ENCODE measurements at regions not wholly inside any gene's neighbourhood (a gene's known extent, or its start where the extent isn't known, plus 50 kb on each side); places are given as distances from the start of the nearest gene placed in this dataset.

DNA sequence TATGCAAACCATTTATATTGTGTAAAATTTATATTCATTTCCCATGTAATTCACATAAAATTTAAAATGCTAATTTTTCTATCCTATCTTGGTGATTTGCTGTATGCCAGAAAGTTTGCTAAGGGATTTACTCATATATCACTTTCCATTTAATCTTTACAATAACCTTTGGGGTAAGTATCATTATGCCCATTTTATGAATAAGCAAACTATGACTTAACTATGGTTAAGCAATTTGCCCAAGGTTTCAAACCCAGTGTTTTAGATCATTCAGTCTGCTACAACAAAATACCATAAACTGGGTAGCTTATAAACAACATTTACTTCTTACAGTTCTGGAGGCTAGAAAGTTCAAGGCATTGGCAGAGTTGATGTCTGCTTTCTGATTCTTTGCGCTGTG is 246.4 kb upstream of the TMEM161B start:
- H3K27ac ChIP-seq (ENCODE audit: low read depth in 2 of 2, low read length in 2 of 2), result no peak overlapping the region
- H3K27me3 ChIP-seq (ENCODE audit: control insufficient read depth, insufficient read depth, low read length), result no peaks in the 10 kb centered on the region
- FAIRE-seq (no peak), DNase-seq (no peak)
- intact Hi-C loops (cut with DNase I), result no loop called here
- no peak overlapping the region for H3K9ac ChIP-seq (ENCODE audit: low read length in 3 of 3)
- no peaks in the 10 kb centered on the region for H3K36me3 ChIP-seq (ENCODE audit: control insufficient read depth in 2 of 3, insufficient read depth in 3 of 3, low read length in 3 of 3)
- H3K4me3 ChIP-seq (ENCODE audit: low read length in 3 of 3), result no peak overlapping the region
- no peaks in the 10 kb centered on the region for H3K4me1 ChIP-seq (ENCODE audit: control insufficient read depth in 2 of 3, insufficient read depth in 2 of 3, low read depth in 1 of 3, low read length in 3 of 3)
- H3K9me3 ChIP-seq (ENCODE audit: control insufficient read depth in 2 of 3, insufficient read depth in 1 of 3, low read length in 3 of 3), result no peaks in the 10 kb centered on the region
- TF ChIP-seq, protein P1, sequence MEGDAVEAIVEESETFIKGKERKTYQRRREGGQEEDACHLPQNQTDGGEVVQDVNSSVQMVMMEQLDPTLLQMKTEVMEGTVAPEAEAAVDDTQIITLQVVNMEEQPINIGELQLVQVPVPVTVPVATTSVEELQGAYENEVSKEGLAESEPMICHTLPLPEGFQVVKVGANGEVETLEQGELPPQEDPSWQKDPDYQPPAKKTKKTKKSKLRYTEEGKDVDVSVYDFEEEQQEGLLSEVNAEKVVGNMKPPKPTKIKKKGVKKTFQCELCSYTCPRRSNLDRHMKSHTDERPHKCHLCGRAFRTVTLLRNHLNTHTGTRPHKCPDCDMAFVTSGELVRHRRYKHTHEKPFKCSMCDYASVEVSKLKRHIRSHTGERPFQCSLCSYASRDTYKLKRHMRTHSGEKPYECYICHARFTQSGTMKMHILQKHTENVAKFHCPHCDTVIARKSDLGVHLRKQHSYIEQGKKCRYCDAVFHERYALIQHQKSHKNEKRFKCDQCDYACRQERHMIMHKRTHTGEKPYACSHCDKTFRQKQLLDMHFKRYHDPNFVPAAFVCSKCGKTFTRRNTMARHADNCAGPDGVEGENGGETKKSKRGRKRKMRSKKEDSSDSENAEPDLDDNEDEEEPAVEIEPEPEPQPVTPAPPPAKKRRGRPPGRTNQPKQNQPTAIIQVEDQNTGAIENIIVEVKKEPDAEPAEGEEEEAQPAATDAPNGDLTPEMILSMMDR (IDR thresholded peaks at IDR 0.05; ENCODE audit: borderline replicate concordance, extremely low read depth, insufficient read depth), result no peak

DNA sequence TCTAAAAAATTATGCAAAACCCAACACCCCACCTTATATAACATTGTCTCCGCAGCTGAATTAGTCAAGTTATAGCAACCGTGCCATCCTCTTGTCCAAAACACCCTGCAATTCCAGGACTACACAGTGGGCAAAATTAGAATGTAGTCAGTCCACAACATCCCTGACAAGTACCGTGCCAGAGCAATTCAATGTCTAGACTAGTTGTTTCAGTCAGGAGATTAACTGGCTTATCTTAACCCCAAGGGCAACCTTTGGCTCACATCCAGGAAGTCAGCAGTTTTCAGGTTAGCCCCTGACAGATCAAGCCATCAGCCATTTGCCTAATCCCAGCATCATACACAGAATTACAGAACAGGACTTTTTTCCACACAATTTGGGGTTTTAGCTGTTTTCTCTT is 240.8 kb upstream of the TMEM161B start:
- H3K36me3 ChIP-seq (ENCODE audit: control insufficient read depth in 2 of 3, insufficient read depth in 3 of 3, low read length in 3 of 3), result no peaks in the 10 kb centered on the region
- no peak overlapping the region for H3K27ac ChIP-seq (ENCODE audit: low read depth in 2 of 2, low read length in 2 of 2)
- no peaks in the 10 kb centered on the region for H3K27me3 ChIP-seq (ENCODE audit: control insufficient read depth, insufficient read depth, low read length)
- no peaks in the 10 kb centered on the region for H3K9me3 ChIP-seq (ENCODE audit: control insufficient read depth in 2 of 3, insufficient read depth in 1 of 3, low read length in 3 of 3)
- no peak overlapping the region for H3K9ac ChIP-seq (ENCODE audit: low read length in 3 of 3)
- TF ChIP-seq, protein P1 (IDR thresholded peaks at IDR 0.05; ENCODE audit: borderline replicate concordance, extremely low read depth, insufficient read depth), result no peak
- no peaks in the 10 kb centered on the region for H3K4me1 ChIP-seq (ENCODE audit: control insufficient read depth in 2 of 3, insufficient read depth in 2 of 3, low read depth in 1 of 3, low read length in 3 of 3)
- FAIRE-seq, result no peak
- DNase-seq, result no peak
- H3K4me3 ChIP-seq (ENCODE audit: low read length in 3 of 3), result no peak overlapping the region
- intact Hi-C loops (cut with DNase I), result no loop called here

DNA sequence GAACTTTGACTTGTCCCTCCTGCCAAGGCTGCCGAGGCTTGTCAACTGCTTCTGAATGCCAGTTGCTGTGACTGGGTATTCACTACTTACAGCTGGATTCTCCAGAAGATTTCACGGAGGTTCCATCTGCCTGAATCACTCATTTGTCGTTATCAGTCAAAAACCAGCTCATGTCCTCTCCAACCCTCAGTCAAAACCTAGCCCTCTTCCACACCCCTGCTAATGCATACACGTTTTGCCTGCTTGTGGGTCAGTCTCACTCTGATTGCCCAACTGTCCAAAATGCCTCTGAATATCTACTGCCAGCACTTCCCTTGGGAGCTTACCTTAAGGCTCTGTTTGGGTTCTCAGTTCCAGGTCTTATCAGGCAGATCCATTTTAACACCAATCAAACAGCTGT is 238.6 kb upstream of the TMEM161B start:
- intact Hi-C loops (cut with DNase I), result no loop called here
- H3K4me1 ChIP-seq (ENCODE audit: control insufficient read depth in 2 of 3, insufficient read depth in 2 of 3, low read depth in 1 of 3, low read length in 3 of 3), result no peaks in the 10 kb centered on the region
- no peak overlapping the region for H3K4me3 ChIP-seq (ENCODE audit: low read length in 3 of 3)
- H3K9ac ChIP-seq (ENCODE audit: low read length in 3 of 3), result no peak overlapping the region
- no peak for FAIRE-seq
- no peaks in the 10 kb centered on the region for H3K9me3 ChIP-seq (ENCODE audit: control insufficient read depth in 2 of 3, insufficient read depth in 1 of 3, low read length in 3 of 3)
- no peaks in the 10 kb centered on the region for H3K36me3 ChIP-seq (ENCODE audit: control insufficient read depth in 2 of 3, insufficient read depth in 3 of 3, low read length in 3 of 3)
- TF ChIP-seq, protein P1 (IDR thresholded peaks at IDR 0.05; ENCODE audit: borderline replicate concordance, extremely low read depth, insufficient read depth), result no peak
- no peak overlapping the region for H3K27ac ChIP-seq (ENCODE audit: low read depth in 2 of 2, low read length in 2 of 2)
- no peak for DNase-seq
- no peaks in the 10 kb centered on the region for H3K27me3 ChIP-seq (ENCODE audit: control insufficient read depth, insufficient read depth, low read length)

DNA sequence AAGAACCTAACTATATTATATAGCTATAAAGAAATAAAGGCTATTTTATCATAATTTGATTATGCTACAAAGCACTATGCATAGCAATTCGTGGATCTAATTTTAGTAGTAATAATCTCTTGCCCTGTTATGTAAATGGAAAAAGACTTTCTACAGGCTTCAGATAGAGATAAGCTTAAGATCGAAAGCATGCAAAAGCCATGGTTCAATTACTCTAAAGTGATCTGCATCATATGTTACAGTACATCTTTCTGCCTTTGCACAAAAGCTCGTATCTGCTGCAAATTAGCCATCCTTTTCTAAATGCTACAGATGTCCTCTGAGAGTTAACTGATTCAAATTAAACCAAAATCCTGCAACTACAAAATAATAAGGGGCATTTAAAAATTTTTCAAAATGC is 234.8 kb upstream of the TMEM161B start:
- intact Hi-C loops (cut with DNase I), result no loop called here
- Histone ChIP-seq H3K9ac (ENCODE audit: low read length in 3 of 3) (no peak overlapping the region), H3K4me1 (ENCODE audit: control insufficient read depth in 2 of 3, insufficient read depth in 2 of 3, low read depth in 1 of 3, low read length in 3 of 3) (no peaks in the 10 kb centered on the region), H3K9me3 (ENCODE audit: control insufficient read depth in 2 of 3, insufficient read depth in 1 of 3, low read length in 3 of 3) (no peaks in the 10 kb centered on the region), H3K27me3 (ENCODE audit: control insufficient read depth, insufficient read depth, low read length) (no peaks in the 10 kb centered on the region), H3K36me3 (ENCODE audit: control insufficient read depth in 2 of 3, insufficient read depth in 3 of 3, low read length in 3 of 3) (no peaks in the 10 kb centered on the region), H3K4me3 (ENCODE audit: low read length in 3 of 3) (no peak overlapping the region), H3K27ac (ENCODE audit: low read depth in 2 of 2, low read length in 2 of 2) (no peak overlapping the region)
- TF ChIP-seq, protein P1 (IDR thresholded peaks at IDR 0.05; ENCODE audit: borderline replicate concordance, extremely low read depth, insufficient read depth), result no peak
- FAIRE-seq (no peak), DNase-seq (no peak)
